ENCODE measurements at regions not wholly inside any gene's neighbourhood (a gene's known extent, or its start where the extent isn't known, plus 50 kb on each side); places are given as distances from the start of the nearest gene placed in this dataset.

DNA sequence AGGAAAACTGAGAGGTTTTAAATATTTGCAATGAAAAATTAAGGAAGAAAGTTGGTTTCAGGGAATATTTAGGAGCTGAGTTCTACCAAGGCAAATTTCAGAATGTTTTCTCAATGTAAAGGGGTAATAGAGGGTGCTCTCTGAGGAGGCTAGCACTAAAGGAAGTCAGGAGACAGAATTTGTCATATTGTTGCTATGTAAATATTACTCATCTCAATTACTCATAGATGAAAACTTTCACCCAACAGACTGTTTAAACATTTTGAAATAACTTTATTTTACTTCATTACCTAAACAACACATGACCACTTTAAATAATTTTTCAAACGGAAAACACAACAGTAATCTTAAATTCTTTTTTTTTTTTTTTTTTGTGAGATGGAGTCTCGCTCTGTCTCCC is 274.8 kb upstream of the NRG3 start:
- TF ChIP-seq, protein P1, sequence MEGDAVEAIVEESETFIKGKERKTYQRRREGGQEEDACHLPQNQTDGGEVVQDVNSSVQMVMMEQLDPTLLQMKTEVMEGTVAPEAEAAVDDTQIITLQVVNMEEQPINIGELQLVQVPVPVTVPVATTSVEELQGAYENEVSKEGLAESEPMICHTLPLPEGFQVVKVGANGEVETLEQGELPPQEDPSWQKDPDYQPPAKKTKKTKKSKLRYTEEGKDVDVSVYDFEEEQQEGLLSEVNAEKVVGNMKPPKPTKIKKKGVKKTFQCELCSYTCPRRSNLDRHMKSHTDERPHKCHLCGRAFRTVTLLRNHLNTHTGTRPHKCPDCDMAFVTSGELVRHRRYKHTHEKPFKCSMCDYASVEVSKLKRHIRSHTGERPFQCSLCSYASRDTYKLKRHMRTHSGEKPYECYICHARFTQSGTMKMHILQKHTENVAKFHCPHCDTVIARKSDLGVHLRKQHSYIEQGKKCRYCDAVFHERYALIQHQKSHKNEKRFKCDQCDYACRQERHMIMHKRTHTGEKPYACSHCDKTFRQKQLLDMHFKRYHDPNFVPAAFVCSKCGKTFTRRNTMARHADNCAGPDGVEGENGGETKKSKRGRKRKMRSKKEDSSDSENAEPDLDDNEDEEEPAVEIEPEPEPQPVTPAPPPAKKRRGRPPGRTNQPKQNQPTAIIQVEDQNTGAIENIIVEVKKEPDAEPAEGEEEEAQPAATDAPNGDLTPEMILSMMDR (IDR thresholded peaks at IDR 0.05; ENCODE audit: insufficient read depth, low read length, poor library complexity, severe bottlenecking) = no peak
- no peak for TF ChIP-seq EZH2phosphoT487 (conservative IDR thresholded peaks at IDR 0.05; ENCODE audit: low read length)

Measured in SU-DHL-6 (cell line).